ENCODE measurements at regions not wholly inside any gene's neighbourhood (a gene's known extent, or its start where the extent isn't known, plus 50 kb on each side); places are given as distances from the start of the nearest gene placed in this dataset.

- H3K4me1 Mint-ChIP-seq: no peaks in the 10 kb centered on the region
- ATAC-seq (ENCODE audit: low read depth) (no peak), DNase-seq (ENCODE audit: low spot score in 2 of 2) (no peak)
- H3K27ac Mint-ChIP-seq: no peak overlapping the region
- peaks cover 12% of the 10 kb centered on the region for H3K27me3 Mint-ChIP-seq
- peaks cover 4% of the 10 kb centered on the region for H3K9me3 Mint-ChIP-seq
- H3K4me3 Mint-ChIP-seq: no peak overlapping the region
- H3K36me3 Mint-ChIP-seq: no peaks in the 10 kb centered on the region
Observed at GRCh38 chr15:77798151-77798835, 165.6 kb upstream of the LINGO1 start.

GRCh38 chr15:77797270-77797669 lies 164.6 kb upstream of the LINGO1 start:
- DNase-seq (ENCODE audit: low spot score in 2 of 2): no peak
- H3K27me3 Mint-ChIP-seq: peaks cover 12% of the 10 kb centered on the region
- H3K4me1 Mint-ChIP-seq: no peaks in the 10 kb centered on the region
- H3K36me3 Mint-ChIP-seq: no peaks in the 10 kb centered on the region
- no peak for ATAC-seq (ENCODE audit: low read depth)
- peaks cover 4% of the 10 kb centered on the region for H3K9me3 Mint-ChIP-seq
- no peak overlapping the region for H3K4me3 Mint-ChIP-seq
- no peak overlapping the region for H3K27ac Mint-ChIP-seq

GRCh38 chr15:77796046-77796729 lies 163.5 kb upstream of the LINGO1 start:
- DNase-seq (ENCODE audit: low spot score in 2 of 2) (no peak), ATAC-seq (ENCODE audit: low read depth) (no peak)
- Mint-ChIP-seq H3K9me3 (peaks cover 4% of the 10 kb centered on the region), H3K36me3 (no peaks in the 10 kb centered on the region), H3K4me3 (no peak overlapping the region), H3K27ac (no peak overlapping the region), H3K4me1 (no peaks in the 10 kb centered on the region), H3K27me3 (peaks cover 14% of the 10 kb centered on the region)

DNA sequence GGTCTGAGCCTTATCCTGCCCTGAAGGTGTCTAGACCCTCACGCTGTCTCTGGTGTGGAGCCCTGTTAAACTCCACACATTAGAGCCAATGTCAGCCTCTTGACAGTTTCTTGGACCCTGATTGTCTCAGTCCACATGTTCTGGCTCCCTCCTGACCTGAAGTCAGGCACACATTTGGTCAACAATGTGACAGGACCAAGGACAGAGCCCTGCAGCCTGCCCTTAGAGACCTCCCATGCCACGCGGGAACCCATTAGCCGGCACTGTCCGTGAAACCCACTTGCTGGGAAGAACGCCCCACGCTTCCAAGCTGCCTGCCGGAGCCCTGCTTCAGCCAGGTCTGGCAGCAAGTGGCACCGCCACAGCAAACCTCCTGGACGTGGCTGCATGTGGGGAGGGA lies 162.7 kb upstream of the LINGO1 start:
- no peak overlapping the region for H3K27ac Mint-ChIP-seq
- no peaks in the 10 kb centered on the region for H3K4me1 Mint-ChIP-seq
- H3K9me3 Mint-ChIP-seq: peaks cover 2% of the 10 kb centered on the region
- ATAC-seq (ENCODE audit: low read depth): no peak
- peaks cover 17% of the 10 kb centered on the region for H3K27me3 Mint-ChIP-seq
- no peak for DNase-seq (ENCODE audit: low spot score in 2 of 2)
- H3K4me3 Mint-ChIP-seq: no peak overlapping the region
- H3K36me3 Mint-ChIP-seq: no peaks in the 10 kb centered on the region

DNA sequence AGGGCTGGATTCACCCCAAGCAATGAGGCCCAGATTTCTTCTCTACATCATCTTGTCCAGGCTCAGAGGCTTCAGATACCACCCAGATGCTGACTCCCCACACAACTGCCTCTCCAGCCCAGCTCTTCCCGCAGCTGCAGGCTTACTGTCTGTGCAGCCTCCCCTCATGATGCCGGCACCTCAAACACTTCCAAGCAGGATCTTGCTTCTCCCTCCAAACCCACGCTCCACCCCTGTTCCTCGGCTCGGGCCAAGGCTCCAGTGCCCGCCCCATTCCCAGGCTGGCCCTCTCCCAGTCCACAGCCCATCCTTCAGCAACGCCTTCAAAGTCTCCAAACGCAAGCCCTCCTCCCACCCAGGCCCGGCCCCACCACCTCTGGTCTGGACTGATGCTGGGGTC lies 159.2 kb upstream of the LINGO1 start:
- H3K4me1 Mint-ChIP-seq: no peaks in the 10 kb centered on the region
- peaks cover 23% of the 10 kb centered on the region for H3K27me3 Mint-ChIP-seq
- DNase-seq (ENCODE audit: low spot score in 2 of 2) (no peak), ATAC-seq (ENCODE audit: low read depth) (no peak)
- no peaks in the 10 kb centered on the region for H3K9me3 Mint-ChIP-seq
- H3K36me3 Mint-ChIP-seq: no peaks in the 10 kb centered on the region
- no peak overlapping the region for H3K4me3 Mint-ChIP-seq
- H3K27ac Mint-ChIP-seq: no peak overlapping the region

DNA sequence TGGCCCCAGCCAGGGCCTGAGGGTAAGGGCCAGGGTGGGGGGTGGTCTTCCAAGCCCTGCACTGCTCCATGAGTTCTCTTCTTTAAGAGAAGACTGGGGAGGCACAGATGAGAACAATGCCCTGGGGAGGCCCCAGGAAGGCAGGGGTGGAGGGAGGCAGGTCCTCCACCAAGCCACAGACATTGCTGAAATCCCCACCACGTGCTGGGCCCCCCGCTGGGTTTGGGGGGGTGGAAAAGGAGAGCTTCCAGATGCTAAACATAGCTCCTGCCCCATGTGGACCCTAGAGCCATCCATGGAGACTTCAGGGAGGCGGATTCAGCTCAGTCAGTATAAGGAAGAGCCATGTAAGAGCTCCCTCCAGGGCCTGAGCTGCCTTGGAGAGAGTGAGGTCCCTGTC lies 157.8 kb upstream of the LINGO1 start:
- no peaks in the 10 kb centered on the region for H3K36me3 Mint-ChIP-seq
- no peaks in the 10 kb centered on the region for H3K9me3 Mint-ChIP-seq
- ATAC-seq (ENCODE audit: low read depth): no peak
- no peak for DNase-seq (ENCODE audit: low spot score in 2 of 2)
- H3K4me3 Mint-ChIP-seq: no peak overlapping the region
- H3K27ac Mint-ChIP-seq: no peak overlapping the region
- H3K4me1 Mint-ChIP-seq: no peaks in the 10 kb centered on the region
- H3K27me3 Mint-ChIP-seq: peaks cover 24% of the 10 kb centered on the region

- Mint-ChIP-seq H3K36me3 (no peaks in the 10 kb centered on the region), H3K4me3 (no peak overlapping the region), H3K27ac (no peak overlapping the region), H3K9me3 (no peaks in the 10 kb centered on the region), H3K27me3 (peaks cover 16% of the 10 kb centered on the region), H3K4me1 (no peaks in the 10 kb centered on the region)
- DNase-seq (ENCODE audit: low spot score in 2 of 2) (no peak), ATAC-seq (ENCODE audit: low read depth) (no peak)
Observed at GRCh38 chr15:77786956-77787355, 154.2 kb upstream of the LINGO1 start.

DNA sequence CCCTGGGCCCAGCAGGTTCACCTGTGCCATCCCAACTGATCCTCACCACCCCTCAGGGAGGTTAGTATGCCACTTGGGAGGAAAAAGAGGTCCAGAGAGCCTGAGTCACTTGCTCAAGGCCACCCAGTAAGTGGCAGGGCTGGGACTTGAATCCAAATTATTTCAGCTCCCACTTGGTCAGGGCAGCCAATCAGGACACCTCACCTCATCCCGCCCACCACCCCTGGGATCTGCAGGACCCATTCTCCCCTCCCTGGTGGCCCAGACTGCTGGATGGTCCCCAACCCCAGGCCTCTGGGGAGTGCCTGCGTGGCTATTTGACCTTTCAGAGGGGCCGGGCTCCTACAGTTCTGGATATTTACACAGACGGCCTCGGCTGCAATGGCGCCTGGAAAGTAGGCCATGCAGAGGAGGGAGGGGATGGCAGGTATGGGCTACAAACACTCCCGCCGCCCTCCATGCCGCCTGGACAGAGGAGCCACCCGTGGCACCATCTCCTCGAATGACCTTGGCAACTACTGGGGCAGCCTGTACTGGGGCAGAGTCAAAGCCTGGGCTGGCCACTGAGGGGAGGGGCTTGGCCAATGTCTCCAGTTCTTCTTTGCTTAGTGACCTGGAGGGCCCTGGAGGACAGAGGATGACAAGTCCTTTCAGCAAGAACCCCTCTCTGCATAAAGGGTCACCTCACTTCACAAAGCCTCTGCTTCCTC lies 153.6 kb upstream of the LINGO1 start:
- DNase-seq (ENCODE audit: low spot score in 2 of 2): no peak
- Mint-ChIP-seq H3K27me3 (peaks cover 16% of the 10 kb centered on the region), H3K27ac (no peak overlapping the region), H3K9me3 (no peaks in the 10 kb centered on the region), H3K36me3 (no peaks in the 10 kb centered on the region), H3K4me3 (no peak overlapping the region), H3K4me1 (no peaks in the 10 kb centered on the region)
- ATAC-seq (ENCODE audit: low read depth): no peak

DNA sequence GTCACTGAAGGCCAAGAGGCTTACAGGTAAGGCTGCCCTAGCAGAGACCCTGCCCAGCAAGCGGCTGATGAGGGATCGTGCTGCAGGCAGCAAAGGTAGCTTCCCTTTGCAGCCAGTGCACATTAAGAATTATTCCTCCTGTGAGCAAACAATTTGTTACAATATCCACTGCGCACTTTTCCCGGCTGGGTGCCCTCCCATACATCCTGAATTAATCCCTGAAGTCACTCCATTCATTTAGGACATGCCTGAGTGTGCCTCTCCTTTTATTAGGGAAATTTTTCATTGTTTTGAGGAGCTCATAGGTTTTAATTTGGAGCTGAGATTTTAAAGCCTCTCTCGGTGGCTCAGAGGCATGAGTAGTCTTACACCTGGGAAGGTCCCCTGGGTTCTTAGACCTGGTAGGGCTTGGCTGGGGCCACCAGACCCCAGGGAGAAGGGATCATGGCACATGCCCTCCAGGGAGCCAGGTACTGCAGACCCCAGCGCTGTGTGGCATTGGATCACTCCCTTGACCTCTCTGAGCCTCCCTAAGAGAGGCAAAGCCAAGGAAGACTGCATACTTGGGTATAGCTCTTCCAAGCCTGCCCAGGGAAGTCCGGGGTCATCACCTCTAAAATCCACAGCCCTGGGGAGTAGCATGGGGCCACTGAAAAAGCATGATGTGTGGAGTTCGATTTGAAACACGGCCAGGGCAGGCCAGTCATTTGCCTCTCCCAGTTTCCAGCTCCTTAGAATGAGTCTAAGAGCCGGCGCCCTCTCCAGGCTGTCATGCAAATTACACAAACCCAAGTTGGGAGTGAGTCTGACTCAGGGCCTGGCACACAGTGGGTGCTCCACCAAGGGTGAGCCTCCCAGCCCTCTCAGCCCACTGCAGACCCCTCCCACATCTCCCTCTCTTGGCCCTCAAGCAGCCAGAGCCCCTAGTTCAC lies 151.9 kb upstream of the LINGO1 start:
- H3K4me3 Mint-ChIP-seq: no peak overlapping the region
- no peak for ATAC-seq (ENCODE audit: low read depth)
- H3K4me1 Mint-ChIP-seq: no peaks in the 10 kb centered on the region
- DNase-seq (ENCODE audit: low spot score in 2 of 2): no peak
- peaks cover 13% of the 10 kb centered on the region for H3K27me3 Mint-ChIP-seq
- peaks cover 3% of the 10 kb centered on the region for H3K36me3 Mint-ChIP-seq
- H3K9me3 Mint-ChIP-seq: peaks cover 6% of the 10 kb centered on the region
- no peak overlapping the region for H3K27ac Mint-ChIP-seq

DNA sequence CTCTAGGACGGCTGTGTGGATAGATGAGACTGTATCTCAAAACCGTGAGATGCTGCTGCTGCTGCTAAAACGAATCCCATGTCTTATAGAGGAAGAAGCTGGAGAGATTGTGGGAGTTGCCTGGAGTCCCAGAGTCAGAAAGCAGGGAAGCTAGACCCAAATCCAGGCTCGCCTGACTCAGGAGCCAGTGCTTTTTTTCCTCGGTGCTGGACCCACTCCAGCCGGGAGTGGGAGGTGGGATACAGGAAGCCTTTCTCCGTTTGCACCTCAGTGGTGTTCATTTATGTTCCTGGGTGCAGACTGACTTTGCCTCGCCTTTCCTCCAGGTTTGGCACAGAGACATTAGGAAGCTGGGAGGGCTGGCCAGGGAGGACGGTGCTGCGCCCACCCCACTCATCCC lies 150.9 kb upstream of the LINGO1 start:
- peaks cover 3% of the 10 kb centered on the region for H3K36me3 Mint-ChIP-seq
- DNase-seq (ENCODE audit: low spot score in 2 of 2) (no peak), ATAC-seq (ENCODE audit: low read depth) (no peak)
- H3K9me3 Mint-ChIP-seq: peaks cover 8% of the 10 kb centered on the region
- no peaks in the 10 kb centered on the region for H3K4me1 Mint-ChIP-seq
- no peak overlapping the region for H3K27ac Mint-ChIP-seq
- H3K4me3 Mint-ChIP-seq: no peak overlapping the region
- H3K27me3 Mint-ChIP-seq: peaks cover 14% of the 10 kb centered on the region

GRCh38 chr15:77782691-77783090 lies 150.0 kb upstream of the LINGO1 start:
- Mint-ChIP-seq H3K4me3 (no peak overlapping the region), H3K27me3 (peaks cover 10% of the 10 kb centered on the region), H3K9me3 (peaks cover 8% of the 10 kb centered on the region), H3K4me1 (no peaks in the 10 kb centered on the region), H3K27ac (no peak overlapping the region), H3K36me3 (peaks cover 3% of the 10 kb centered on the region)
- ATAC-seq (ENCODE audit: low read depth) (no peak), DNase-seq (ENCODE audit: low spot score in 2 of 2) (no peak)

GRCh38 chr15:77781946-77782240 lies 149.2 kb upstream of the LINGO1 start:
- H3K27me3 Mint-ChIP-seq: peaks cover 14% of the 10 kb centered on the region
- peaks cover 3% of the 10 kb centered on the region for H3K36me3 Mint-ChIP-seq
- H3K4me1 Mint-ChIP-seq: no peaks in the 10 kb centered on the region
- H3K4me3 Mint-ChIP-seq: no peak overlapping the region
- DNase-seq (ENCODE audit: low spot score in 2 of 2) (no peak), ATAC-seq (ENCODE audit: low read depth) (no peak)
- H3K9me3 Mint-ChIP-seq: peaks cover 8% of the 10 kb centered on the region
- no peak overlapping the region for H3K27ac Mint-ChIP-seq

DNA sequence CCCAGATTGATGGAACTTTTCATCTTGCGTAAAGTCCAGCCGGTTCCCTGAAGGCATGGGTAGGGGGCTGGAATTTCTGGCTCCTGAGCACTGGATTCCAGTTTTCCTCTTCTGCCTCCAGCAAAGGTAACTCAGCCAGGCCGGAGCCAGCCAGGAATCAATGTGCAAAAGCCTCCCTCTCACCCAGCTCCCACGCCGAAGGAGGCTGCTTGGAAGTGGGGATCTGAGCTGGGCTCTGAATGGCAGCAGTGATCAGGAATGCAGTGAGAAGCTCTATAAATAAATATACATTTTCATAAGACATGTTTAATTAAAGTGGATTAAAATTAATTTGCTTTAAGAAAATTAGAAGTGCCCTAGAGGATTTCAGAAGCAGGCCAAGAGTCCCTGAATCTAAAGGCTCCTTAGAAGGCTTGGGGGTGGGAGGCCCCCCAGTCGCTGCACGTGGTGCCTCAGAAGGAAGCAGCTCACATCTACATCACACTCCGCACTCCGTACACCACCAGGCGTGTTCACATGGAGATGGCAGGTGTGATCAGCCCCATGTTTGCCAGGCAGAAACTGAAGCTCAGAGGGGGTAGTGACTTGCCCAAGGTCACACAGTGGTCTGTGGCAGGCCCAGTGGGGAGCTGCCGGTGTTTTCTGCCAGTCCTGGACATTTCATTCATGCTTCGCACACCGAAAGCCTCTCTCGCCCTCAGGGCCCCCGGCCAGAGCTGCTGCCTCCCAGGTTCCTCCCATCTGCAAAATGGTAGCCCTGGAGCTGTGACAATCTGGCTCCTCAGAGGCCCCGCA lies 148.6 kb upstream of the LINGO1 start:
- ATAC-seq (ENCODE audit: low read depth): no peak
- Mint-ChIP-seq H3K27me3 (peaks cover 14% of the 10 kb centered on the region), H3K4me3 (no peak overlapping the region), H3K27ac (no peak overlapping the region), H3K9me3 (peaks cover 8% of the 10 kb centered on the region), H3K4me1 (no peaks in the 10 kb centered on the region), H3K36me3 (peaks cover 3% of the 10 kb centered on the region)
- DNase-seq (ENCODE audit: low spot score in 2 of 2): no peak
